ENCODE measurements at regions not wholly inside any gene's neighbourhood (a gene's known extent, or its start where the extent isn't known, plus 50 kb on each side); places are given as distances from the start of the nearest gene placed in this dataset.
"Not testable (repeated sequence)": the region's sequence is repeated elsewhere in the genome, so short reads cannot be mapped to it uniquely, and the experiment has no call there.

DNA sequence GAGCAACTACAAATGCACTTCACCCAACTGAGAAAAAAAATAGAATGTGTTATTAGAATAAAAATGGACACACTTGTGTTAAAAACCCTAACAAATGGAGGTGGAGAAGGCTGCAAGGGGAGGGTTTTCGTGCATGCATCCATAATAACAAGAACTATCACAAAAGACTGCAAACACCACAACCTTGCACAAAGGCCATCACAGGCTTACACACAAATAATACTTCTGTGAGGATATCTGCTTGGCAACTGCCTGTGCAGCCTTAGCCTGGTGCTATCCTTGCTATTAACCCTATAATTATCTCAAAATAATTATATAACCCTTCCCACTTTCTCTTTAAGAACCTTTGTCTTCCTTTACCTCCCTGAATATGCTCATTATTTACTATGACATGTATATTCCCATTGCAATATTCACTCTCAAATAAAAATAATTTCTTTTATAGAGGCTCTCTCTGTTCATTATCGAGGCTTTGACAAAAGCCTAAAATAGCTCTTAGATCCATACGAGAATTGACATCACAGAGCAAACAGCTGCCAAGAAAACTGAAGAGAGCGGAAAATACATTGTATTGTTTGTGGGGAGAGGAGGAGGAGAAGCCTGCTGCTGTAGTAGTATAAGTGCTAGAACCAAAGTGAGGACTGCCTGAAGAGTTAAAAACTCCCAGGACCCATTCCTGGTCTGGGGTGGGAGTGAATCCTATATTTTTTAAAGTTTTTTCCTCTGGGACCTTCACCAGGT, 1768.7 kb downstream of the BRINP3 start:
- no peak for DNase-seq (ENCODE audit: low read depth in 2 of 2)

DNA sequence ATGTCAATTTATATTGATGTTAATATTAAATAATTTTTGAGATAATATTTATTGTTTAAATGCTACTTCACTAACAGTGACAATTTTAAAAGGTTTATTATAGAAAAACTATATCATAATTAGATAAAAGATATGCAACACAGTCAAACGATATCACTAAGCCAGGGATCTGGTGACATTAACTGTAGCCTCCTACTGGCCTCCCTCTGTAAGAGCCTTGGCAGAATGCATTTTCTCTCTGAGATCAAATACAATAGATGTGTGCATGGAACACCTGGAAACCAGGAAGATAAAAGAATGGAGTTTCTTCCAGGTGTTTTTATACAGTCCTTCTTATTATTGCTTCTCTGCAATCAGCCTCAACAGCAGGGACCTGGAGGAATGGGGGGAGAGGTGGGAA, 1762.1 kb downstream of the BRINP3 start:
- DNase-seq (ENCODE audit: low read depth in 2 of 2): no peak

- DNase-seq (ENCODE audit: low read depth in 2 of 2): no peak
Observed at GRCh38 chr1:188719735-188720134, 1757.9 kb downstream of the BRINP3 start.

DNA sequence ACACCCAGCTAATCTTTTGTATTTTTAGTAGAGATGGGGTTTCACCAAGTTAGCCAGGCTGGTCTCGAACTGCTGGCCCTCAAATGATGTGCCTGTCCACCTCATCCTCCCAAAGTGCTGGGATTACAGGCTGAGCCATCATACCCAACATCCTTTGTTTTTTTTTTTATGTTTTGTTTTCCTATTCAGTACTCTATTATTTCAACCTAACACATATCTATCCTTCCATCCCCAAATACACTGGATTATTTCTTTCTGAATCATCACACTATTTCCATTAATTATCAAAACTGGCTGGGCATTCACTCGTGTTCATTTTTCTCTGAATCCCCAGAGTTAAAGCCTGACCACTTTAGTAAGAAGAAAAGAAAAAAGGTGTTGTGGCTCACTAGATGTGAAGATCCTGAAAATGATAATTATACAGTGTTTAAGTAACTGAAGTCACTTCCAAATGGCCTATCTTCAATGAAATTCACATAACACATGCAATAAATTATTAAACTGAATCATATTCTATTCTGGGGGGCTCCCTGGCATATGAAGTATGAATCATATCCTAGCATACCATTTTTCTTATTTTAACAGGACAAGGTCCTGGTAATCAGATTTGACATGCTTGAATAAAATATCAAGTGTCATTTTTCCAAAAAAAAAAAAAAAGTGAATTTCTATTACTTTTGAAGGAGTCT, 1754.2 kb downstream of the BRINP3 start:
- DNase-seq (ENCODE audit: low read depth in 2 of 2): no peak

- DNase-seq (ENCODE audit: low read depth in 2 of 2): no peak
Observed at GRCh38 chr1:188729039-188729438, 1748.6 kb downstream of the BRINP3 start.

DNA sequence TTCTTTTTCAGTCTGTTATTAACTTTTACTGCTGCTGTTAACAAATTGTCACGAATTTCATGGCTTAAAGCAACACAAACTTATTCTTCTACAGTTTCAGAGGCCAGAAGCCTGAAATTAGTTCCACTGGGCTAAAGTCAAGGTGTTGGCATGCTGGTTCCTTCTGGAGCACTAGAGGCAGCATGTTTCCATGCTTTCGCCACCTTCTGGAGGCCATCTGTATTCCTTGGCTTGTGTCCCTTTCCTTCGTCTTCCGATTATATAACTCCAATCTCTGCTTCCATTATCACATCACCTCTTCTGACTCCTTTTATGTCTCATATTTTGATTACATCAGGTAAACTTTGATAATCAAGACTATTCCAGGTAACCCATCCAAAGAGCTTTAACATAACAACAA, 1742.1 kb downstream of the BRINP3 start:
- DNase-seq (ENCODE audit: low read depth in 2 of 2): no peak

DNA sequence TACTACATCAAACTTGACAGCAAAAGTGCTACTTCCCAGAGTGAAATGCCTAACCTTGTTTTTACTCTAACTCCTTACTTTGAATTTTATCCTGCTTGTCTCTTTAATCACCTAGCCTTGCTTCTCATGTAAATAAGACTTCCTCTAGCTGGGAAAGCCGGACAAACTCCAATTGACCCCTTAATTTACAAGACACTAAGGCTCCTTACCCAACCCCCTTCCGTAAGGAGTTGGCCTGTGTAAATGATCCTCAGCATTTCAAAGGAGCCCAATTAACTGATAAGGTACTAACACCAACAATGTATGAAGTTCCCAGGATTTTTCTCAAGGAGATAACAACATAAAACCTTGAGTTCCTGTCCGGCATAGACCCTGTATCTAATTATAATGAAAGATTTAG, 1728.4 kb downstream of the BRINP3 start:
- DNase-seq (ENCODE audit: low read depth in 2 of 2): not testable (repeated sequence)

DNA sequence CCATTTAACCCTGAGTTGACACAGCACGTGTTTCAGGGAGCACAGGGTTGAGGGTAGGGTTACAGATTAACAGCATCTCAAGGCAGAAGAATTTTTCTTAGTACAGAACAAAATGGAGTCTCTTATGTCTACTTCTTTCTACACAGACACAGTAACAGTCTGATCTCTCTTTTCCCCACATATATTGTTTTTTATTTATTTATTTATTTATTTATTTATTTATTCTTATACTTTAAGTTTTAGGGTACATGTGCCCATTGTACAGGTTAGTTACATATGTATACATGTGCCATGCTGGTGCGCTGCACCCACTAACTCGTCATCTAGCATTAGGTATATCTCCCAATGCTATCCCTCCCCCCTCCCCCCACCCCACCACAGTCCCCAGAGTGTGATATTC, 1725.6 kb downstream of the BRINP3 start:
- DNase-seq (ENCODE audit: low read depth in 2 of 2): not testable (repeated sequence)

DNA sequence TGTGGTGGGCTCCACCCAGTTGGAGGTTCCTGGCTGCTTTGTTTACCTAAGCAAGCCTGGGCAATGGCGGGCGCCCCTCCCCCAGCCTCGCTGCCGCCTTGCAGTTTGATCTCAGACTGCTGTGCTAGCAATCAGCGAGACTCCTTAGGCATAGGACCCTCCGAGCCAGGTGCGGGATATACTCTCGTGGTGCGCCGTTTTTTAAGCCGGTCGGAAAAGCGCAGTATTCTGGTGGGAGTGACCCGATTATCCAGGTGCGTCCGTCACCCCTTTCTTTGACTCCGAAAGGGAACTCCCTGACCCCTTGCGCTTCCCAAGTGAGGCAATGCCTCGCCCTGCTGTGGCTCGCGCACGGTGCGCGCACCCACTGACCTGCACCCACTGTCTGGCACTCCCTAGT, 1719.9 kb downstream of the BRINP3 start:
- DNase-seq (ENCODE audit: low read depth in 2 of 2): not testable (repeated sequence)

GRCh38 chr1:188761226-188761625, 1716.4 kb downstream of the BRINP3 start:
- DNase-seq (ENCODE audit: low read depth in 2 of 2): no peak

DNA sequence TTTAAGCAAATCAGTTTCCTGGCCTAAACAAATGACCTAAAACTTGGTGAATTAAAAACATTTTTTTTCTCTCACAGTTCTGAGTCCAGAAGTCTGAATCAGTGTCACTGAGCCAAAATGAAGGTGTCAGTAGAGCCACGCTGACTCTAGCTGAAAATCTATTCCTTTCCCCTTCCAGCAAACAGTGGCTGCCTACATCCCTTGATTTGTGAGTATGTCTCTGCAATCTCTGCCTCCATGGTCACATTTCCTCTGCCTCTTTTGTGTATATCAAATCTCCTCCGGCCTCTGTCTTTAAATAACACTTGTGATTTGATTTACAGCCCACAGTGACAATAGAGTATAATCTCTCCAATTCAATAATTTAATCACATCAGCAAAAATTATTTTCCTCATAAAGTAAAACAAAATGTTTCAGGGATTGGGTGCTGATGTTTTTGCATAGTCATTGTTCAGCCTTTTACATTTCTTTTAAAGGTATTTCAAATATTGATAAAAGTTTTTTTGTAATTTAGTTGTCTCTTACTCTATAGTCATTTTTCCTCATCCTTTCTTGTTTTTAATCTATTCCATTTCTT, 1715.4 kb downstream of the BRINP3 start:
- no peak for DNase-seq (ENCODE audit: low read depth in 2 of 2)

GRCh38 chr1:188763541-188763940, 1714.1 kb downstream of the BRINP3 start:
- DNase-seq (ENCODE audit: low read depth in 2 of 2): no peak

- no peak for DNase-seq (ENCODE audit: low read depth in 2 of 2)
Observed at GRCh38 chr1:188769181-188769580, 1708.5 kb downstream of the BRINP3 start.

DNA sequence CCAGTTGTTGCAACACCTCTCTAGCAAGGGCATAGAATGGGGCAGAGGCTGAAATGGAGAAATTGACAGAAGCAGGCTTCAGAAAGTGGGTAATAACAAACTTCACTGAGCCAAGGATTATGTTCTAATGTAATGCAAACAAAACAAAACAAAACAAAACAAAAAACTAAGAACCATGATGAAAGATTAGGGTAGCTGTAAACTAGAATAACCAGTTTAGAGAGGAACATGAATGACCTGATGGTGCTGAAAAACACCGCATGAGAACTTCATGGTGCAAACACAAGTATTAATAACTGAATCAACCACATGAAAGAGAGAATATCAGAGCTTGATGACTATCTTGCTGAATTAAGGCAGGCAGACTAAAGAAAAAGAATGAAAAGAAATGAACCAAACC, 1707.7 kb downstream of the BRINP3 start:
- DNase-seq (ENCODE audit: low read depth in 2 of 2): no peak

DNA sequence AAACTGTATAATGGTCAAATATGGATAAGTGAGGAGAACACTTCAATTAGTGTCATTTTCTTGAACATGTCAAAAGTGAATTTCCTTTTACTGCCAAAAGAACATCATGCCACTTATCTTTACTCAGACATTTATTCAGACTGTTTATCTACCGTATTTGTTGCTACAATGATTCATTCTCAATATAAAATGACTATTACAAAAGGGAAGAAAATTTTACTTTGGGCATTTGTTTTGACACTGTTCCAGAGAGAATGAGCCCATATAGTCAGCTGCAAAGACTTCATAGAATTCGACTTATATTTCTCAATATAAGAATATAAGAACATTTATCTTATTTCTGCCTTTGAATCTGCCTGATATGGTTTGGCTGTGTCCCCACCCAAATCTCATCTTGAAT, 1699.1 kb downstream of the BRINP3 start:
- no peak for DNase-seq (ENCODE audit: low read depth in 2 of 2)

DNA sequence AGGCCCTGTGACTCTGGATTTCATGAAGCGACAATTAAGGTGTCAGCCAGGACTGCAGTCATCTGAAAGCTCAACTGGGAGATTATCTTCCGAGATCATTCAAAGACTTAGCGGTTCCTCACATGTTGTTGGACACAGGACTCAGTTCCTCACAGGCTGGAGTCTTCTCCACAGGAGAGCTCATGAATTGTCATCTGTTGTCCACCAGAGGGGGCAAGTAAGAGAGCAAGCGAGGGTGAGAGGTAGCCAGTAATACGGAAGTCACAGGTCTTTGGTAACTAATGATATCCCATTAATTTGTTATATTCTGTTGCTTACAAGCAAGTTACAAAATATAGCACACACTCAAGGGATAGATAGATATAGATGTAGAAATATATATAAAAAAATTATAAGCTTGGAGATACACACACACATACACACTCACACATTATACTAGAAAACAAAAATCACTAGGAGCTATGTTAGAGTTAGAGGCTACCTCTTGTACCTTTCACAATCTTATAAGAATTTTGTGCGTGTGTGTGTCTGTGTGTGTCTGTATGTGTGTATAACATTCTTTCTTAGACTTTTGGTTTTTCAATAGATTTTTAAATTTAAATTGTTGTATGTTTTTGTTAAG, 1695.3 kb downstream of the BRINP3 start:
- no peak for DNase-seq (ENCODE audit: low read depth in 2 of 2)

DNA sequence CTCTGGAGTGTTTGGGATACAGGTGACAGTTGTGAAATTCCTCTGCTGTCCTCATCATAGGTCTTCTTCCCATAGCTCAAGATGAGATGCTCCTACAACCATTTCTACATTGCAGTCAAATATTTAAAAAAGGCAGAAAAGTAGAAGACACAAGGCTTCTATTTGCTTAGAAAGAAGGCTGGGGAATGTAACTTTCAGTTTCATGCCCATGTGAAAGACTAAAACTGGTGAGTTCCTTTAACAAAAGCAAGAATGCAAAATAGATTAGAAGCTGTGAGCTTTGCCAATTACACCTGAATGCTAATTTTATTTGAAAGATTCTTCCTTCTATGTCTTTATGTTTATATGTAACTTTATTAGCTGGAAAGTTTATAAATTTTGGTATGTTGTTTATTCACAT, 1682.7 kb downstream of the BRINP3 start:
- no peak for DNase-seq (ENCODE audit: low read depth in 2 of 2)

GRCh38 chr1:188812153-188812552, 1665.5 kb downstream of the BRINP3 start:
- not testable (repeated sequence) for DNase-seq (ENCODE audit: low read depth in 2 of 2)

DNA sequence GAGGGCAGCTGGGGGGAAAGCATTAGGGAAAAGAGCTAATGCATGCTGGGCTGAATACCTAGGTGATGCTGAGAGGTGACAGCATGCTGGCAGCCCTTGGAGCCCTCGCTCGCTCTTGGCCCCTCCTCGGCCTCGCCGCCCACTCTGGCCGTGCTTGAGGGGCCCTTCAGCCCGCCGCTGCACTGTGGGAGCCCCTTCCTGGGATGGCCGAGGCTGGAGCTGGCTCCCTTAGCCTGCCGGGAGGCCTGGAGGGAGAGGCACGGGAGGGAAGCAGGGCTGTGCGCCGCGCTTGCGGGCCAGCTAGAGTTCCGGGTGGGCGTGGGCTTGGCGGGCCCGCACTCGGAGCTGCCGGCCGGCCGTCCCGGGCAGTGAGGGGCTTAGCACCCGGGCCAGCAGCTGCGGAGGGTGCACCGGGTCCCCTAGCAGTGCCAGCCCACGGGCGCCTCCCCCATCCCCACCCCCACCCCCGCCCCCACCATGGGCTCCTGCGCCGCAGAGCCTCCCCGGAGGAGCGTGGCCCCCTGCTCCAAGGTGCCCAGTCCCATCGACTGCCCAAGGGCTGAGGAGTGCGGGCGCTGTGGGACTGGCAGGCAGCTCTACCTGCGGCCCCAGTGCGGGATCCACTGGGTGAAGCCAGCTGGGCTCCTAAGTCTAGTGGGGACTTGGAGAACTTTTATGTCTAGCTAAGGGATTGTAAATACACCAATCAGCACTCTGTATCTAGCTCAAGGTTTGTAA, 1664.7 kb downstream of the BRINP3 start:
- not testable (repeated sequence) for DNase-seq (ENCODE audit: low read depth in 2 of 2)

GRCh38 chr1:188817814-188818213, 1659.8 kb downstream of the BRINP3 start:
- DNase-seq (ENCODE audit: low read depth in 2 of 2): no peak

DNA sequence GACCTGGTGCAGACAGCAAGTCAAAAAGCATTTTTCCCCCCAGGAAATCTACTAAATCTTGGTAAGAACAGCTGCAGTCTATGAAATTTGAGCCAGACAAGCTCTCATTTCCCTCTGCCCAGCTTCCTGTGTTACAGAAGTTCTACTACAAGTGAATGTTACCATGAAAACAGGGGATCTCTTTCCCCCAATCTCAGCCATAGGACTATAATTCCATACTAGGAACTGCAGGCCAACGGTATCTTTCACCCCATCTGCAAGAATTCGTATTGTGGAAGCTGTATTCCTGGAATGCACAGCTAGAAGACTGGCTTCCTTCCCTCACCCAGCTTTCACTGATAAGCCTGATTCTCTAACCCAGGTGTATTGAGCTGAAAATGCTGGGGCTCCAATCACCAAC, 1655.4 kb downstream of the BRINP3 start:
- no peak for DNase-seq (ENCODE audit: low read depth in 2 of 2)

DNA sequence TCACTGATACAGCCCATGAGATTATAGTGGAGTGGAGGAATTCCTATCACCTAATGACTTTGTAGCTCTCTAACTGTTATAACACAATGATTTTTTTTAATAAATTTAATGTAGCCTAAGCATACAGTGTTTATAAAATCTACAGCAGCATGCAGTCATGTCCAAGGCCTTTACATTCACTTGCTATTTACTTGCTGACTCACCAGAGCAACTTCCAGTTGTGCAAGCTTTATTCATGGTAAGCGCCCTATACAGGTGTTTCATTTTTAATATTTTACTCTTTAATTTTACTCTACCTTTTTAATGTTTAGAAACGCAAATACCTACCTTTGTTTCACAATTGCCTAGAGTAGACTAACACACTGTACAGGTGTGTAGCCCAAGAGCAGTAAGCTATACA, 1652.2 kb downstream of the BRINP3 start:
- no peak for DNase-seq (ENCODE audit: low read depth in 2 of 2)

Measured in stimulated activated CD8-positive, alpha-beta memory T cell treated with anti-CD3 and anti-CD28 coated beads, Interleukin-2, amount 100 ng/mL, for 48 hours (primary cell).